ENCODE measurements at regions not wholly inside any gene's neighbourhood (a gene's known extent, or its start where the extent isn't known, plus 50 kb on each side); places are given as distances from the start of the nearest gene placed in this dataset.
A peak's percentile ranks its signal among the peaks of the same experiment; 100 is the strongest.

- H3K27me3 Mint-ChIP-seq = no peaks in the 10 kb centered on the region
- no peak for TF ChIP-seq CTCF (IDR thresholded peaks at IDR 0.05)
- TF ChIP-seq EZH2 (IDR thresholded peaks at IDR 0.05; ENCODE audit: borderline replicate concordance, insufficient read depth, low read depth, low read length, poor library complexity, severe bottlenecking) = no peak
- ChIA-PET CTCF (no interaction called here), POLR2A (no interaction called here)
- H3K4me3 Mint-ChIP-seq = no peak overlapping the region
- Histone ChIP-seq H4K20me1 (ENCODE audit: control insufficient read depth, insufficient read depth, low read length, poor library complexity, severe bottlenecking) (no peaks in the 10 kb centered on the region), H3K27me3 (replicated peaks in 1 of 4; ENCODE audit: control extremely low read depth in 1 of 4, control insufficient read depth in 3 of 4, insufficient read depth in 4 of 4, low read length in 3 of 4) (no peaks in the 10 kb centered on the region), H3K9me3 (ENCODE audit: control extremely low read depth in 1 of 3, control insufficient read depth in 2 of 3, insufficient read depth in 1 of 3, low read length in 2 of 3) (no peaks in the 10 kb centered on the region), H3K36me3 (replicated peaks in 1 of 2; ENCODE audit: control extremely low read depth in 1 of 2, control insufficient read depth in 1 of 2, extremely low read depth in 1 of 2, insufficient read depth in 2 of 2, low read length in 1 of 2) (no peaks in the 10 kb centered on the region), H2AFZ (ENCODE audit: insufficient read depth, low read depth, low read length, poor library complexity, severe bottlenecking) (no peak overlapping the region), H3K27ac (ENCODE audit: low read length in 2 of 2) (no peak overlapping the region), H3K4me1 (ENCODE audit: control insufficient read depth in 2 of 2, insufficient read depth in 2 of 2, low read length in 2 of 2) (no peaks in the 10 kb centered on the region), H3K4me3 (ENCODE audit: control extremely low read depth in 1 of 5, extremely low read depth in 1 of 5, insufficient read depth in 1 of 5, low read depth in 2 of 5, low read length in 4 of 5) (no peak overlapping the region), H3K4me2 (replicated peaks; ENCODE audit: low read depth, low read length, poor library complexity, severe bottlenecking) (no peak overlapping the region), H3K79me2 (ENCODE audit: control insufficient read depth, insufficient read depth, low read length) (no peaks in the 10 kb centered on the region), H3K9ac (ENCODE audit: low read length) (no peak overlapping the region)
- WGBS (ENCODE audit: insufficient coverage) = no CpG with 5 or more reads among the region's 1 CpG
- DNase-seq = peak; percentile 2
- H3K27ac Mint-ChIP-seq = no peak overlapping the region
- H3K4me1 Mint-ChIP-seq = no peaks in the 10 kb centered on the region
- intact Hi-C loops (cut with micrococcal nuclease) = no loop called here
- ATAC-seq (ENCODE audit: low read depth) = no peak
- H3K9me3 Mint-ChIP-seq (ENCODE audit: insufficient read depth) = no peaks in the 10 kb centered on the region
Observed at GRCh38 chr3:153680526-153680925, 440.7 kb upstream of the ARHGEF26 start.

- no peaks in the 10 kb centered on the region for H3K4me1 ChIP-seq (ENCODE audit: control insufficient read depth in 2 of 2, insufficient read depth in 2 of 2, low read length in 2 of 2)
- H3K27ac ChIP-seq (ENCODE audit: low read length in 2 of 2) = no peak overlapping the region
- Mint-ChIP-seq H3K9me3 (ENCODE audit: insufficient read depth) (no peaks in the 10 kb centered on the region), H3K4me1 (no peaks in the 10 kb centered on the region), H3K27me3 (no peaks in the 10 kb centered on the region), H3K27ac (no peak overlapping the region), H3K4me3 (no peak overlapping the region)
- H3K4me2 ChIP-seq (replicated peaks; ENCODE audit: low read depth, low read length, poor library complexity, severe bottlenecking) = no peak overlapping the region
- no peaks in the 10 kb centered on the region for H4K20me1 ChIP-seq (ENCODE audit: control insufficient read depth, insufficient read depth, low read length, poor library complexity, severe bottlenecking)
- H3K9ac ChIP-seq (ENCODE audit: low read length) = no peak overlapping the region
- ATAC-seq (ENCODE audit: low read depth) (no peak), DNase-seq (no peak)
- H3K27me3 ChIP-seq (replicated peaks in 1 of 4; ENCODE audit: control extremely low read depth in 1 of 4, control insufficient read depth in 3 of 4, insufficient read depth in 4 of 4, low read length in 3 of 4) = no peaks in the 10 kb centered on the region
- WGBS (ENCODE audit: insufficient coverage) = no CpG with 5 or more reads among the region's 1 CpG
- H3K4me3 ChIP-seq (ENCODE audit: control extremely low read depth in 1 of 5, extremely low read depth in 1 of 5, insufficient read depth in 1 of 5, low read depth in 2 of 5, low read length in 4 of 5) = no peak overlapping the region
- POLR2A ChIA-PET = no interaction called here
- intact Hi-C loops (cut with micrococcal nuclease) = no loop called here
- H3K9me3 ChIP-seq (ENCODE audit: control extremely low read depth in 1 of 3, control insufficient read depth in 2 of 3, insufficient read depth in 1 of 3, low read length in 2 of 3) = no peaks in the 10 kb centered on the region
- H2AFZ ChIP-seq (ENCODE audit: insufficient read depth, low read depth, low read length, poor library complexity, severe bottlenecking) = no peak overlapping the region
- CTCF ChIA-PET = no interaction called here
- no peaks in the 10 kb centered on the region for H3K36me3 ChIP-seq (replicated peaks in 1 of 2; ENCODE audit: control extremely low read depth in 1 of 2, control insufficient read depth in 1 of 2, extremely low read depth in 1 of 2, insufficient read depth in 2 of 2, low read length in 1 of 2)
- no peaks in the 10 kb centered on the region for H3K79me2 ChIP-seq (ENCODE audit: control insufficient read depth, insufficient read depth, low read length)
- TF ChIP-seq CTCF (IDR thresholded peaks at IDR 0.05) (no peak), EZH2 (IDR thresholded peaks at IDR 0.05; ENCODE audit: borderline replicate concordance, insufficient read depth, low read depth, low read length, poor library complexity, severe bottlenecking) (no peak)
Observed at GRCh38 chr3:153681057-153681456, 440.1 kb upstream of the ARHGEF26 start.
